ENCODE measurements at regions not wholly inside any gene's neighbourhood (a gene's known extent, or its start where the extent isn't known, plus 50 kb on each side); places are given as distances from the start of the nearest gene placed in this dataset.

DNA sequence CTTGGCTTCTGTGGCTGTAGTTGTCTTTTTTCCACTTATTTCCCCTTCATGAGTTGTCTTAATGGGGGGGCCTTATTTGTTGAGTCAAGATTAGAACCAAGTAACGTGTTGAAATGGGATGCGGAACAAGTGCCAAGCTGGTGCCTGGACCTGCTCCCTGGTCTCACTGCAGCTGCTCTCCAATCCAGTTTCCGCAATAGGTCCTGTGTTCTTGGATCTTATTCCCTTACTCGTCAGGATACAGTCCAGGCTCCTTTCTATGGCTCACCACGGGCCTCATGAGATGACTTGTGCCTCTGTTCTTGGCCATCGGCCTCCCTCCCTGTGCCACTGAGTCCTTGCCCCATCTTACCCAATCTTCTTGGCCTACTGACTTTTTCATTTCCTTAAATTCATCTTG is 159.6 kb upstream of the CADM1 start:
- DNase-seq (no peak), ATAC-seq (ENCODE audit: low read depth in 2 of 2) (no peak)
- H3K9me3 Mint-ChIP-seq = peaks cover 0 to 10% (median 5%) of the 10 kb centered on the region in 7 donors
- no peak overlapping the region for H3K4me3 Mint-ChIP-seq
- peaks cover 11 to 30% (median 20%) of the 10 kb centered on the region in 3 donors for H3K27me3 Mint-ChIP-seq
- no peak overlapping the region for H3K27ac Mint-ChIP-seq
- peaks cover 0 to under 1% of the 10 kb centered on the region in 2 donors for H3K36me3 Mint-ChIP-seq
- H3K4me1 Mint-ChIP-seq = no peaks in the 10 kb centered on the region

DNA sequence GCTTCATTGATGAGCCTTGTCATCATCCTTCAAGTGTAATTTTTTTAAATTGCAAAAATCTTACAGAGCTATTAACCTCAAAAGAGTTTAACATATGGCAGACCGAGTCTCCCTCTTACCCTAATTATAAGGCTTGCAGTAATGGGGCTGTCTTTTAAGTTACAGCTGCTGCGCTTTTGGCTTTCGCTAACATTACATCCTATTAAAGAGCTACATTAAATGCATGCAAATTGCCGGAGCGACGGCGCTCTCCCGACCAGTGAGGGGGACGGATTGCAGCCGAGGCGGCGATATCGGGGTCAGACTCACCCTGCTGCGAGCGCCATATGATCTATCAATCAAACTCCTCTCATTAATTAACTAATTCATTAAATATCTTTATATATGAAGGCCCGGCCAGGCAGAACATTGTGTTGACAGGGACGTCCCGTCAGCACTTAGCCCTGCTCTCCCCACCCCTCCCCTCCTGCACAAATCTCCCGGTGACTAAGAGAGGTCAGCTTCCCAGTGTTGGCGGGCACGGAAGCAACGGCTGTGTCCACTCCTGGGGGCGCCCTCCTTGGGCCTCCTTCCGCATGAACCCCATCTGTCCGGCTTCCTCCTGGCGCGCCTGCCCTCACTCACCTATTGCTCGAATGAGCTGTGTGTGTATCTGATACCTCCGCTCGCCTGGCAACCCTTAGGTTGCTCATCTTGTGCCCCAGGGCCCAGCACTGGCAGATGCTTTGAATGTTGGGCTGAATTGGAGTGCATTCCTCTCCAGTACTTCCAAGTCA is 156.0 kb upstream of the CADM1 start:
- Mint-ChIP-seq H3K27me3 (peaks cover 21 to 43% (median 27%) of the 10 kb centered on the region in 3 donors), H3K4me3 (peak overlapping the region in 1 of 8 donors; percentile 11), H3K9me3 (peaks cover 0 to 12% (median 5%) of the 10 kb centered on the region in 7 donors), H3K36me3 (peaks cover 0 to 5% of the 10 kb centered on the region in 2 donors), H3K4me1 (no peaks in the 10 kb centered on the region), H3K27ac (no peak overlapping the region)
- DNase-seq (no peak), ATAC-seq (ENCODE audit: low read depth in 2 of 2) (no peak)

DNA sequence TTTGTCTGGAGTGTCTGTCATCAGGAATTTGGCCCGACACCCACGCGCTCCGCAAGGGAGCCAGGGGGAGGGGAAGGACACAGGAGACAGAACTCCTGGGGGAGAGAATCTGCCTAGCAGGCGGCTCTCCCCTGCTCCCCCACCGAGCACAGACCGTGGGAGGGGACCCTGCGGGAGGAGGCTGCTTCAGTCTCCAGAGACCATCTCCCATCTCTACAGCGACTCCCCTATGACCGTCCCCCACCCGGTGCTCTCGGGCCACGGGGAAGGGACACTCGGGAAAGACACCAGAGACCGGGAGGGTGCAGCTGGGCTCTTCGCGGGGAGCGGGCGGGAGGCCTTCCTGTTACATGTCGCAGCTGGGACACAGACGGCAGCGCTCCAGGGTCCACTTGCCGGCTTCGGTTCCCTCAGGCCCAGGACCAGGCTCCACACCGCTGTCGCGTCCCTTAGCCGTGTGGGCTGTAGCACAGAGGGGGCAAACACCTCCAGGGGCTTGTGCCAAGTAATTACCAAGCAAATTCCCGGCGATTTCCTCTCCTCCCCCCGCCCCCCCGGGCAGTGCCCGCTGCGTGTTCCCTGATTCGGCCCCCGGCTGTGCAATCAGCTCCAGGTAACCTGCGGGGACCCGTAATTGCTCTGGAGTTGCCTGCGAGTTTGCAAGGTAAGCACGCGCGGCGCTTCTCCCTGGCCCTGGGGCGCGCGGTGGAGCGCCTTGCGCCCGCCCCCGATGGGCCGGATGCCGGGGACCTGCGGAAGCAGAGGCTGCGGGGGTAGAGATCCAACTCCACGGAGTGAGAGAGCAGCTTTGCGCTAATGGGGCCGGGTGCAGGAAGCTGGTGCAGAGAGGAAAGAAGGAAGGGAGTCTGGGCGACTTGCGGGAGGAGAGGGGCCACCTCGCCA is 155.1 kb upstream of the CADM1 start:
- DNase-seq (no peak), ATAC-seq (ENCODE audit: low read depth in 2 of 2) (no peak)
- Mint-ChIP-seq H3K9me3 (peaks cover 0 to 11% (median 5%) of the 10 kb centered on the region in 7 donors), H3K4me1 (no peaks in the 10 kb centered on the region), H3K4me3 (no peak overlapping the region), H3K27me3 (peaks cover 25 to 43% (median 27%) of the 10 kb centered on the region in 3 donors), H3K36me3 (peaks cover 0 to 5% of the 10 kb centered on the region in 2 donors), H3K27ac (no peak overlapping the region)

DNA sequence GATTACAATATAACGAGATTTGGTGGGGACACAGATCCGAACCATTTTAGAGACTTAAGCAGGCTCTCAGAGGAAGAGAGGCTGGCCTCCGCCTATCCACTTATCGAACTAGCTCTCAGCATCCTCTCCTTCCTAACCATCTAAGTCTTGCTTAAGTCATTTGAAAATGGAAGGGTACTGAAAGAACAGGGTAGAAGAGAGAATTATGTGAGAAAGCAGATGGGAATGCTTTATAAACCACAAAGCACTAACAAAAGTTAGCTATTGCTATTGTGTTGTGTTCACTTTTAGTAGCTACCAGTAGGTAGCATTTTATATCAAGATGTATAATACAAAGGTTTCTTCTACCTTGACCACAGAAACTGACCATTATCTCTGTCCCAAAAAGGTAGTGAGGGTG is 153.4 kb upstream of the CADM1 start:
- Mint-ChIP-seq H3K27me3 (peaks cover 27 to 42% (median 30%) of the 10 kb centered on the region in 3 donors), H3K9me3 (peaks cover 0 to 13% (median 2%) of the 10 kb centered on the region in 7 donors), H3K4me3 (no peak overlapping the region), H3K27ac (no peak overlapping the region), H3K36me3 (peaks cover 0 to 5% of the 10 kb centered on the region in 2 donors), H3K4me1 (no peaks in the 10 kb centered on the region)
- ATAC-seq (ENCODE audit: low read depth in 2 of 2) (no peak), DNase-seq (no peak)

DNA sequence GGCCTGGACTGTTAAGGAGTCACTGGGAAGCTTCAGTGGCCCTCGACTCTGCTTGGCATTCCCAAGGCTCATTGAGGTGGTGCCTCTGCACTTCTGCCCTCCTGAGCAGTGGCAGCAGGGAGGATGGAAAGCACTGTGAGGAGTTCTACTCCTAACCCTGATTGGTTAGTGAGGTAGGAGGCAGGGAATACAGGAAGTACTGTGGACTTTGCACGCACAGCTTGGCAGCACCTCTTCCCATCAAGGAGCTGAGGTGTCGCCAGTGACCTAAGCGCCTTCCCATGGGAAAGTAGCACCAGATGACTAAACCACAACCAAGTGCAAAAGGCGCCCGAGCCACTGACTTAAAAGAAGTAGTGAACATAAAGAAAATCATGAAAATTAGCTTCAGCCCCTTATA is 152.5 kb upstream of the CADM1 start:
- H3K9me3 Mint-ChIP-seq = peaks cover 0 to 13% (median 4%) of the 10 kb centered on the region in 7 donors
- H3K27me3 Mint-ChIP-seq = peaks cover 31 to 45% (median 34%) of the 10 kb centered on the region in 3 donors
- H3K4me1 Mint-ChIP-seq = no peaks in the 10 kb centered on the region
- H3K27ac Mint-ChIP-seq = peak overlapping the region in 1 of 6 donors; percentile 51
- H3K36me3 Mint-ChIP-seq = peaks cover 2 to 5% of the 10 kb centered on the region in 2 donors
- no peak overlapping the region for H3K4me3 Mint-ChIP-seq
- DNase-seq = no peak
- no peak for ATAC-seq (ENCODE audit: low read depth in 2 of 2)

DNA sequence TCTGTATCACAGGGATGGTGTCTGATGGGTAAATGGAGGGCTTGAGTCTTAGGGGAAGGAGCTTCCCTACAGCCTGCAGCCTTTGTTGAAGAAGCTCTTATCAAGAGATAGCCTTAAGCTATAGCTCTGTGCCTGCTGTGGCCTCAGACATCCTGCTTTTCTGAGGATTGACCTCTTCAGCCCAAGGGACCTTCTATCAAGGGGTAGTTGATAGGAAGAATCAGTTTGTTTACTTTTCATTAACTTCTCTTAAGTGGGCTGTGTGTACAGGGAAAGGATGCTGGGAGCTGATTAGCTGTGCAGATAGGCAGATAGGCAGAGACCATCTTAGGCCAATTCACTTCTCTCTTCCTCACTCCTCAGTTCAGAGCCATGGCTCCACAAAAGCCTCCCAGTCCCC is 151.8 kb upstream of the CADM1 start:
- no peak overlapping the region for H3K27ac Mint-ChIP-seq
- H3K4me3 Mint-ChIP-seq = no peak overlapping the region
- H3K27me3 Mint-ChIP-seq = peaks cover 34 to 46% (median 34%) of the 10 kb centered on the region in 3 donors
- ATAC-seq (ENCODE audit: low read depth in 2 of 2) = no peak
- no peak for DNase-seq
- peaks cover 5 to 8% of the 10 kb centered on the region in 2 donors for H3K36me3 Mint-ChIP-seq
- no peaks in the 10 kb centered on the region for H3K4me1 Mint-ChIP-seq
- H3K9me3 Mint-ChIP-seq = peaks cover 0 to 13% (median 4%) of the 10 kb centered on the region in 7 donors

DNA sequence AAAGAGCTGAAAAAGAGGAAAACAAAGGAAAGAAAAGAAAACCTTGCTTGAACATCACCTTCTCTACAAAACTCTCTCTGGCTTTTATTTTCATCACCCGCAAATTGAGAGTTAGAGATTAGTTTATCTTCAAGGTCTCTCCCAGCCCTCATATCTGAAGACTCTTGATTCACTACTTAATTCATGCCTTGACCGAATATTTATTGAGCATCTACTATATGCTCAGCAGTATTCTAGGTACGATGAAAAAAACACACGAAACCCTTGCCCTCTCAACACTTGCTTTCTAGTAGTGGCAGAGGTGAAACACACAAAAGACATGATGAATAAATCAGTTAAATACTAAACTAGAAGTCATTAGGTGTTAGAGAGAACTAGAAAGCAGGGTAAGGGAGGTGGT is 150.6 kb upstream of the CADM1 start:
- Mint-ChIP-seq H3K4me3 (no peak overlapping the region), H3K27ac (peak overlapping the region in 1 of 6 donors; percentile 23), H3K9me3 (peaks cover 0 to 10% (median 6%) of the 10 kb centered on the region in 7 donors), H3K36me3 (peaks cover 5 to 8% of the 10 kb centered on the region in 2 donors), H3K27me3 (peaks cover 28 to 33% (median 28%) of the 10 kb centered on the region in 3 donors), H3K4me1 (no peaks in the 10 kb centered on the region)
- ATAC-seq (ENCODE audit: low read depth in 2 of 2) = no peak
- no peak for DNase-seq

DNA sequence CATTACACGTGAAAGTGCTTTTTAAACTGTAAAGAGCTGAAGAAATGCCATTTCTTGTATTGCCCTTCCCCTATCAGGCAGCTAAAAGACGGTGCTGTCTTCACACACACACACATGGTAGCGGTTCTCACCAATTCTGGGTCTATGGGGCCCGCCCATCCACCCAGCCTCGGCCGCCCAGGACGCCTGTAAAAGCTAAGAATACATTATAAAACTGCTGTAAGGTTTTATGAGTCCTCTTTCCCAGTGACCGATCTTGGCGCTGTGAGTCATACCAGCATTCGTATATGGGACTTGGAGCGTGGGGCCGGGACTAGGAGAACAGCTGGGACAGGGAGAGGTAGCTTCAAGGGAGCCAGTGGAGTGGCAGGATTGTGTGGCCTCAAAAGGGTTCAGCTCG is 149.7 kb upstream of the CADM1 start:
- Mint-ChIP-seq H3K36me3 (peaks cover 5 to 8% of the 10 kb centered on the region in 2 donors), H3K27ac (no peak overlapping the region), H3K4me3 (no peak overlapping the region), H3K9me3 (peaks cover 0 to 10% (median 5%) of the 10 kb centered on the region in 7 donors), H3K4me1 (no peaks in the 10 kb centered on the region), H3K27me3 (peaks cover 27 to 30% (median 28%) of the 10 kb centered on the region in 3 donors)
- no peak for ATAC-seq (ENCODE audit: low read depth in 2 of 2)
- no peak for DNase-seq

DNA sequence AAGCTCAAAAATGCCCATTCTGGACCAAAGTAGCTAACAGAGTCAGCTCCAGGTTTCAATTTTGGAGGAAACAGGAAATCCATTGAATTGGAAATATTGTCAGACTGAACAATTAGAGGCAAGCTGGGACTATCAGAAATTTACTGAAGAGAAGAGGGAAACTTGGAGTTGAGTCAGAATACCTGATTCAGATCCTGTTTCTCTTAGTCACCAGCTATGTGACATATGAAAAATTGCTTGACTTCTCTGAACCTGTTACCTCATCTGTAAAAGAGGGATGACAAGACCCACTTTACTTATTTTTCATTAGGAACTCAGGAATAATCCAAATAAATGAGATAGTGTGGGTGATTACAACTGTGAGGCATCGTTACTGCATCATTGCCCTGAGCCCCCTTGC is 148.9 kb upstream of the CADM1 start:
- Mint-ChIP-seq H3K36me3 (peaks cover 0 to 8% of the 10 kb centered on the region in 2 donors), H3K4me3 (peak overlapping the region in 1 of 8 donors; percentile 7)

DNA sequence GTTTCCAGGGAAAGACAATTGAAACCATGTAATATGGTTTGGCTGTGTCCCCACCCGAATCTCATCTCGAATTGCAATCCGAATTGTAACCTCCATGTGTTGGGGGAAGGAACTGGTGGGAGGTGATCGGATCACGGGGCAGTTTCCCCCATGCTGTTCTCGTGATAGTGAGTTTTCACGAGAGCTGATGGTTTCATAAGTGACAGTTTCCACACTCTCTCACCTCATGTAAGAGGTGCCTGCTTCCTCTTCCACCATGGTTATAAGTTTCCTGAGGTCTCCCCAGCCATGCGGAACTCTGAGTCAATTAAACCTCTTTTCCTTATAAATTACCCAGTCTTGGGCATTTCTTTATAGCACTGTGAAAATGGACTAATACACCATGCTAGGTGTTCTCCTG is 148.3 kb upstream of the CADM1 start:
- ATAC-seq (ENCODE audit: low read depth in 2 of 2) (no peak), DNase-seq (no peak)
- Mint-ChIP-seq H3K27ac (no peak overlapping the region), H3K4me3 (no peak overlapping the region), H3K9me3 (peaks cover 0 to 10% (median 2%) of the 10 kb centered on the region in 7 donors), H3K36me3 (peaks cover 0 to 8% of the 10 kb centered on the region in 2 donors), H3K4me1 (no peaks in the 10 kb centered on the region), H3K27me3 (peaks cover 19 to 25% (median 21%) of the 10 kb centered on the region in 3 donors)

More for the DNA sequence above, 148.9 kb upstream of the CADM1 start:
- Mint-ChIP-seq H3K27me3 (peaks cover 19 to 26% (median 22%) of the 10 kb centered on the region in 3 donors), H3K27ac (no peak overlapping the region), H3K9me3 (peaks cover 0 to 10% (median 2%) of the 10 kb centered on the region in 7 donors), H3K4me1 (no peaks in the 10 kb centered on the region)
- DNase-seq = no peak
- no peak for ATAC-seq (ENCODE audit: low read depth in 2 of 2)

DNA sequence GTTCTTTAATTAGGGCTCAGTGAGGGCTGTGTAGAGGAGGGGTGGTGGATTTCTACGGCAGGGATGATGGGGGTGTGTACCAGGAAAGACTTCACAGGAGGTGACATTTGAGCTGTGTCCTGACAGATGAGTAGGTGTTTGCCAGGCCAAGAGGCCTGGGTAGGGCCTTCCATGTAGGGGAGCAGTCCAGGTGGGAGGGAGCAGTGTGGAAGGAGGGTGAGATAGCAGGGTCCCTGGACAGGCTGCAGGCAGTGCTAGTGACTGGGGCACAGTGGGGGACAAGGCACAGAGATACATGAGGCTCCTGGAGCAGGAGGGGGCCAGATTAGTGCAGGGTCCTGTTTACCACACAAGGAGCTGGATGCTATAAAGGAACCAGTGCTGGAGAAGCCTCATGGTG is 147.9 kb upstream of the CADM1 start:
- no peak overlapping the region for H3K4me3 Mint-ChIP-seq
- H3K36me3 Mint-ChIP-seq = peaks cover 0 to 8% of the 10 kb centered on the region in 2 donors
- no peak for DNase-seq
- no peaks in the 10 kb centered on the region for H3K4me1 Mint-ChIP-seq
- peaks cover 17 to 21% (median 19%) of the 10 kb centered on the region in 3 donors for H3K27me3 Mint-ChIP-seq
- peaks cover 0 to 10% (median 2%) of the 10 kb centered on the region in 7 donors for H3K9me3 Mint-ChIP-seq
- no peak for ATAC-seq (ENCODE audit: low read depth in 2 of 2)
- H3K27ac Mint-ChIP-seq = no peak overlapping the region

DNA sequence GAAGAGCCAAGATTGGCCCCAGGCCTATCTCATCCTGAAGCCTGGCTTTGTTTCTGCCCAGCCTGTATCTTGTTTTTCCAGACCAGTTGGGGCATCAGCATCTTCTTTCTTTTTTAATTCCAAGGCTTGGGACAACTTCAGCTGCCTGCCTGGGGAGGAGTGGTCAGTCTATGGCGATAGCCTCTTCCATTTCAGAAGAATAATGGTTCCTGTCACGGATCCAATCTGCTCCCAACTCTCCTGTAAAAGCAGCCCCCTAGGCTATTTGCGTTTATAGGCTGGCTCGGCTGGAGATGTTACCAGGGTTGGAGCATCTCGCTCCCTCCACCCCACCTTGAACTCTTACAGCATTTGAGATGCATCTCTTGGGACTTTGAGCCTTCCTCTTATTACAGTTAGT is 145.2 kb upstream of the CADM1 start:
- DNase-seq (no peak), ATAC-seq (ENCODE audit: low read depth in 2 of 2) (no peak)
- Mint-ChIP-seq H3K9me3 (peaks cover 2 to 10% (median 2%) of the 10 kb centered on the region in 7 donors), H3K36me3 (peaks cover 0 to 8% of the 10 kb centered on the region in 2 donors), H3K27ac (no peak overlapping the region), H3K27me3 (peaks cover 13 to 33% (median 19%) of the 10 kb centered on the region in 3 donors), H3K4me1 (no peaks in the 10 kb centered on the region), H3K4me3 (no peak overlapping the region)

DNA sequence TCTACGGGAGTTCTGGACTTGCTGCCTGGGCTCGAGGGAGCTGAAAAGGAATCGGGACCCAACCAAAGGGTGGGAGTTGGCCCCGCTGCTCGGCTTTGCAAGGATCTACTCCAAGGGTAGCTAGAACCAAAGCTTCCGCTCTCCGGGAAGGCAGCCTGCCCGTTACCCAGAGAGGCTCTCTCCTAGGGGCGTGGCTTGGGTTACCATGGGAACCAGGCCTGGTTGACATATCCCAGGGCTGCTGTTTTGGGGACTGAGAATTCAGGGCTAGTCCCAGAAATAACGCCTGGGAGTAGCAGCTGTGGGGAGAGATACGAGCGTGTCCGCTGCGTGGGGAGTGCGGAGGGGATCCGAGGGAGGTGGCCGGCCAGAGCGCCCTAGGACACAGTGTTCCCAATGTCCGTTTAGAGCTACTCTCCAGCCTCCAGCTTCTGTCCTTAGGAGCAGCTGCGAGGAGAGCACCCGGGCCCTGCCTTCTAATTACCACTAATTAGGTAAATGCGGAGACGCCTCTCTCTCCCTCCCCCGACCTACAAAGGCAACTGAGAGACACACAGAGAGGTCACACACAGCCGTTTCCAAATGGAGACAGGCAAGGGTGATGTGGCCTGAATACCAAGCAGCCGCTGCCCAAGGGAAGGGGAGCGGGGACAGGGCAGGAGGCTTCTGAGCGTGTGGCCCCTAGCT is 141.6 kb upstream of the CADM1 start:
- peaks cover 0 to 10% (median 0%) of the 10 kb centered on the region in 7 donors for H3K9me3 Mint-ChIP-seq
- no peaks in the 10 kb centered on the region for H3K36me3 Mint-ChIP-seq

More for the DNA sequence above, 141.6 kb upstream of the CADM1 start:
- ATAC-seq (ENCODE audit: low read depth in 2 of 2) = no peak
- peaks cover 9 to 32% (median 13%) of the 10 kb centered on the region in 3 donors for H3K27me3 Mint-ChIP-seq
- no peak overlapping the region for H3K27ac Mint-ChIP-seq
- H3K4me3 Mint-ChIP-seq = no peak overlapping the region
- H3K4me1 Mint-ChIP-seq = no peaks in the 10 kb centered on the region
- DNase-seq = no peak
